ENCODE measurements at regions not wholly inside any gene's neighbourhood (a gene's known extent, or its start where the extent isn't known, plus 50 kb on each side); places are given as distances from the start of the nearest gene placed in this dataset.

- Mint-ChIP-seq H3K27me3 (ENCODE audit: insufficient read depth, low read depth) (no peaks in the 10 kb centered on the region), H3K36me3 (no peaks in the 10 kb centered on the region), H3K4me3 (no peak overlapping the region), H3K4me1 (no peaks in the 10 kb centered on the region), H3K27ac (no peak overlapping the region), H3K9me3 (peaks cover 5% of the 10 kb centered on the region)
- Histone ChIP-seq H4K20me1 (ENCODE audit: low read depth) (no peaks in the 10 kb centered on the region), H3K36me3 (no peaks in the 10 kb centered on the region), H3K9me3 (ENCODE audit: low read depth) (no peaks in the 10 kb centered on the region), H3K4me3 (no peak overlapping the region), H3K4me2 (peak overlapping the region; percentile 12), H3K27me3 (no peaks in the 10 kb centered on the region), H3K27ac (no peak overlapping the region), H3K79me2 (ENCODE audit: low read depth) (no peaks in the 10 kb centered on the region), H2AFZ (replicated peaks) (peak overlapping the region; percentile 43), H3K9ac (no peak overlapping the region), H3F3A (ENCODE audit: low read depth) (no peaks in the 10 kb centered on the region), H3K4me1 (peaks cover 11% of the 10 kb centered on the region)
- no peak for DNase-seq (ENCODE audit: low spot score)
- TF ChIP-seq CTCF (IDR thresholded peaks at IDR 0.05), result no peak
- TF ChIP-seq EZH2 (IDR thresholded peaks at IDR 0.05), result no peak
- no peak for TF ChIP-seq EZH2phosphoT487 (IDR thresholded peaks at IDR 0.05)
These were observed 59.9 kb upstream of the DPH6 start for GRCh38 chr15:35605764-35606449.

- H3K36me3 Mint-ChIP-seq, result no peaks in the 10 kb centered on the region
These were observed 60.5 kb upstream of the DPH6 start for GRCh38 chr15:35606450-35606779.

GRCh38 chr15:35616498-35617271 lies 70.7 kb upstream of the DPH6 start:
- H3K9me3 ChIP-seq (ENCODE audit: low read depth), result no peaks in the 10 kb centered on the region
- Mint-ChIP-seq H3K27me3 (ENCODE audit: insufficient read depth, low read depth) (no peaks in the 10 kb centered on the region), H3K4me3 (no peak overlapping the region), H3K4me1 (no peaks in the 10 kb centered on the region), H3K9me3 (peaks cover 2% of the 10 kb centered on the region), H3K27ac (no peak overlapping the region), H3K36me3 (no peaks in the 10 kb centered on the region)
- H3K27me3 ChIP-seq, result no peaks in the 10 kb centered on the region
- TF ChIP-seq EZH2phosphoT487 (IDR thresholded peaks at IDR 0.05) (no peak), EZH2 (IDR thresholded peaks at IDR 0.05) (no peak), CTCF (IDR thresholded peaks at IDR 0.05) (no peak)
- DNase-seq (ENCODE audit: low spot score), result no peak
- no peak overlapping the region for H2AFZ ChIP-seq (replicated peaks)
- H3K36me3 ChIP-seq, result no peaks in the 10 kb centered on the region
- no peaks in the 10 kb centered on the region for H3K79me2 ChIP-seq (ENCODE audit: low read depth)
- no peak overlapping the region for H3K4me2 ChIP-seq
- H3K9ac ChIP-seq, result no peak overlapping the region
- H3K27ac ChIP-seq, result no peak overlapping the region
- H3K4me1 ChIP-seq, result peaks cover 13% of the 10 kb centered on the region
- no peaks in the 10 kb centered on the region for H4K20me1 ChIP-seq (ENCODE audit: low read depth)
- no peak overlapping the region for H3K4me3 ChIP-seq
- H3F3A ChIP-seq (ENCODE audit: low read depth), result peaks cover 15% of the 10 kb centered on the region

More at GRCh38 chr15:35606450-35606779, 60.5 kb upstream of the DPH6 start:
- H3K27me3 ChIP-seq, result no peaks in the 10 kb centered on the region
- H3K27ac ChIP-seq, result no peak overlapping the region
- H4K20me1 ChIP-seq (ENCODE audit: low read depth), result no peaks in the 10 kb centered on the region
- no peaks in the 10 kb centered on the region for H3K79me2 ChIP-seq (ENCODE audit: low read depth)
- no peak overlapping the region for H3K4me3 Mint-ChIP-seq
- H3K9me3 Mint-ChIP-seq, result peaks cover 5% of the 10 kb centered on the region
- H3K9ac ChIP-seq, result no peak overlapping the region
- H3K4me3 ChIP-seq, result no peak overlapping the region
- no peak for DNase-seq (ENCODE audit: low spot score)
- H3K4me1 ChIP-seq, result peaks cover 11% of the 10 kb centered on the region
- H3K9me3 ChIP-seq (ENCODE audit: low read depth), result no peaks in the 10 kb centered on the region
- H3K27me3 Mint-ChIP-seq (ENCODE audit: insufficient read depth, low read depth), result no peaks in the 10 kb centered on the region
- H3K36me3 ChIP-seq, result no peaks in the 10 kb centered on the region
- TF ChIP-seq EZH2phosphoT487 (IDR thresholded peaks at IDR 0.05) (no peak), EZH2 (IDR thresholded peaks at IDR 0.05) (no peak), CTCF (IDR thresholded peaks at IDR 0.05) (no peak)
- no peak overlapping the region for H3K27ac Mint-ChIP-seq
- H3K4me2 ChIP-seq, result peak overlapping the region; percentile 12
- peak overlapping the region; percentile 43 for H2AFZ ChIP-seq (replicated peaks)
- H3K4me1 Mint-ChIP-seq, result no peaks in the 10 kb centered on the region
- no peaks in the 10 kb centered on the region for H3F3A ChIP-seq (ENCODE audit: low read depth)

All from neural progenitor cell (in vitro differentiated cells).